SK-N-SH treated with all-trans-retinoic acid at 6 μM for 48 hours (cell line): ENCODE measurements at regions not wholly inside any gene's neighbourhood (a gene's known extent, or its start where the extent isn't known, plus 50 kb on each side); places are given as distances from the start of the nearest gene placed in this dataset.

Experiments
- ATAC-seq: fragments of 200-7000 bp; cut with Tn5 transposase; 3 replicates; pipeline ENCODE4 v1.9.1; 2020; ENCODE audit warnings: mild to moderate bottlenecking, moderate library complexity
- BACH2 ChIP-seq: fragments of 250-450 bp; sonication (Bioruptor Pico); IDR thresholded peaks from 2 replicates; pipeline ENCODE4 v1.9.0; 2021; ENCODE audit warnings: mild to moderate bottlenecking, borderline replicate concordance
- CSDC2 ChIP-seq: fragments of 250-450 bp; sonication (Bioruptor Pico); IDR thresholded peaks from 2 replicates; pipeline ENCODE4 v1.5.0; 2020; ENCODE audit warnings: mild to moderate bottlenecking, moderate library complexity
- ESRRG ChIP-seq: fragments of 250-450 bp; sonication (Bioruptor Pico); IDR thresholded peaks from 2 replicates; pipeline ENCODE4 v1.6.1; 2021; ENCODE audit warnings: mild to moderate bottlenecking
- GLIS3 ChIP-seq: fragments of 250-450 bp; sonication (Bioruptor Pico); IDR thresholded peaks from 2 replicates; pipeline ENCODE4 v1.5.0; 2020; ENCODE audit warnings: mild to moderate bottlenecking, moderate library complexity
- ISL1 ChIP-seq: fragments of 250-450 bp; sonication (Bioruptor Pico); IDR thresholded peaks from 2 replicates; pipeline ENCODE4 v2.1.2; 2022; ENCODE audit warnings: mild to moderate bottlenecking, moderate library complexity
- OSR1 ChIP-seq: fragments of 250-450 bp; sonication (Bioruptor Pico); IDR thresholded peaks from 2 replicates; pipeline ENCODE4 v1.8.0; 2022; ENCODE audit warnings: moderate library complexity, mild to moderate bottlenecking, inconsistent platforms
- POU6F1 ChIP-seq: fragments of 250-450 bp; sonication (Bioruptor Pico); IDR thresholded peaks from 2 replicates; pipeline ENCODE4 v1.8.0; 2021; ENCODE audit warnings: low read depth, mild to moderate bottlenecking, moderate library complexity, borderline replicate concordance
- PPARA ChIP-seq: fragments of 250-450 bp; sonication (Bioruptor Pico); IDR thresholded peaks from 2 replicates; pipeline ENCODE4 v1.5.0; 2020; ENCODE audit warnings: mild to moderate bottlenecking, borderline replicate concordance
- RARB ChIP-seq: fragments of 250-450 bp; sonication (Bioruptor Pico); IDR thresholded peaks from 2 replicates; pipeline ENCODE4 v1.8.0; 2021; ENCODE audit warnings: mild to moderate bottlenecking, moderate library complexity
- SNAI2 ChIP-seq: fragments of 250-450 bp; sonication (Bioruptor Pico); IDR thresholded peaks from 2 replicates; pipeline ENCODE4 v1.5.0; 2020; ENCODE audit warnings: mild to moderate bottlenecking, moderate library complexity
- TCF4 ChIP-seq: fragments of 250-450 bp; sonication (Bioruptor Pico); IDR thresholded peaks from 2 replicates; pipeline ENCODE4 v1.8.0; 2021; ENCODE audit warnings: mild to moderate bottlenecking, moderate library complexity, borderline replicate concordance
- TOX ChIP-seq: fragments of 250-450 bp; sonication (Bioruptor Pico); IDR thresholded peaks from 2 replicates; pipeline ENCODE4 v1.8.0; 2021; ENCODE audit warnings: mild to moderate bottlenecking, moderate library complexity, borderline replicate concordance
- TSHZ2 ChIP-seq: fragments of 250-450 bp; sonication (Bioruptor Pico); IDR thresholded peaks from 2 replicates; pipeline ENCODE4 v1.5.0; 2020; ENCODE audit warnings: mild to moderate bottlenecking, moderate library complexity
- ZC3H10 ChIP-seq: fragments of 250-450 bp; sonication (Bioruptor Pico); IDR thresholded peaks from 2 replicates; pipeline ENCODE4 v1.5.1; 2021; ENCODE audit warnings: mild to moderate bottlenecking, moderate library complexity
- ZFP3 ChIP-seq: fragments of 250-450 bp; sonication (Bioruptor Pico); IDR thresholded peaks from 2 replicates; pipeline ENCODE4 v1.5.0; 2020; ENCODE audit warnings: mild to moderate bottlenecking, moderate library complexity
- ZFP30 ChIP-seq: fragments of 450-650 bp; formaldehyde crosslinking; IDR thresholded peaks from 2 replicates; pipeline ENCODE4 v1.5.0; 2022; ENCODE audit warnings: mild to moderate bottlenecking, moderate library complexity
- ZNF565 ChIP-seq: fragments of 450-650 bp; formaldehyde crosslinking; conservative IDR thresholded peaks from 2 replicates; pipeline ENCODE4 v1.5.0; 2020; ENCODE audit warnings: low read depth, mild to moderate bottlenecking, moderate library complexity
- ZNF70 ChIP-seq: fragments of 450-650 bp; formaldehyde crosslinking; IDR thresholded peaks from 2 replicates; pipeline ENCODE4 v1.5.0; 2020; ENCODE audit warnings: mild to moderate bottlenecking, moderate library complexity
- ZNF8 ChIP-seq: fragments of 450-650 bp; formaldehyde crosslinking; IDR thresholded peaks from 2 replicates; pipeline ENCODE4 v1.5.0; 2020; ENCODE audit warnings: mild to moderate bottlenecking, moderate library complexity
- TF ChIP-seq, protein P1 (sequence below): fragments of 250-450 bp; sonication (Bioruptor Pico); IDR thresholded peaks from 2 replicates; pipeline ENCODE4 v1.8.0; 2020; ENCODE audit warnings: mild to moderate bottlenecking, moderate library complexity, borderline replicate concordance
- TF ChIP-seq, protein P2 (sequence below): fragments of 250-450 bp; sonication (Bioruptor Pico); IDR thresholded peaks from 2 replicates; pipeline ENCODE4 v1.5.1; 2020; ENCODE audit warnings: low read depth, mild to moderate bottlenecking, moderate library complexity
- TF ChIP-seq, protein P3 (sequence below): fragments of 250-450 bp; sonication (Bioruptor Pico); IDR thresholded peaks from 2 replicates; pipeline ENCODE4 v1.5.1; 2021; ENCODE audit warnings: mild to moderate bottlenecking, moderate library complexity

- ATAC-seq, result no peak
- no peak for TF ChIP-seq ZNF70
- no peak for TF ChIP-seq ZNF565
- TF ChIP-seq SNAI2 (CRISPR knock-in tag), result no peak
- TF ChIP-seq, protein P1, sequence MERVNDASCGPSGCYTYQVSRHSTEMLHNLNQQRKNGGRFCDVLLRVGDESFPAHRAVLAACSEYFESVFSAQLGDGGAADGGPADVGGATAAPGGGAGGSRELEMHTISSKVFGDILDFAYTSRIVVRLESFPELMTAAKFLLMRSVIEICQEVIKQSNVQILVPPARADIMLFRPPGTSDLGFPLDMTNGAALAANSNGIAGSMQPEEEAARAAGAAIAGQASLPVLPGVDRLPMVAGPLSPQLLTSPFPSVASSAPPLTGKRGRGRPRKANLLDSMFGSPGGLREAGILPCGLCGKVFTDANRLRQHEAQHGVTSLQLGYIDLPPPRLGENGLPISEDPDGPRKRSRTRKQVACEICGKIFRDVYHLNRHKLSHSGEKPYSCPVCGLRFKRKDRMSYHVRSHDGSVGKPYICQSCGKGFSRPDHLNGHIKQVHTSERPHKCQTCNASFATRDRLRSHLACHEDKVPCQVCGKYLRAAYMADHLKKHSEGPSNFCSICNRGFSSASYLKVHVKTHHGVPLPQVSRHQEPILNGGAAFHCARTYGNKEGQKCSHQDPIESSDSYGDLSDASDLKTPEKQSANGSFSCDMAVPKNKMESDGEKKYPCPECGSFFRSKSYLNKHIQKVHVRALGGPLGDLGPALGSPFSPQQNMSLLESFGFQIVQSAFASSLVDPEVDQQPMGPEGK (CRISPR knock-in tag), result no peak
- TF ChIP-seq BACH2 (CRISPR knock-in tag), result no peak
- no peak for TF ChIP-seq TSHZ2
- TF ChIP-seq ZFP30 (CRISPR knock-in tag), result no peak
- TF ChIP-seq, protein P2, sequence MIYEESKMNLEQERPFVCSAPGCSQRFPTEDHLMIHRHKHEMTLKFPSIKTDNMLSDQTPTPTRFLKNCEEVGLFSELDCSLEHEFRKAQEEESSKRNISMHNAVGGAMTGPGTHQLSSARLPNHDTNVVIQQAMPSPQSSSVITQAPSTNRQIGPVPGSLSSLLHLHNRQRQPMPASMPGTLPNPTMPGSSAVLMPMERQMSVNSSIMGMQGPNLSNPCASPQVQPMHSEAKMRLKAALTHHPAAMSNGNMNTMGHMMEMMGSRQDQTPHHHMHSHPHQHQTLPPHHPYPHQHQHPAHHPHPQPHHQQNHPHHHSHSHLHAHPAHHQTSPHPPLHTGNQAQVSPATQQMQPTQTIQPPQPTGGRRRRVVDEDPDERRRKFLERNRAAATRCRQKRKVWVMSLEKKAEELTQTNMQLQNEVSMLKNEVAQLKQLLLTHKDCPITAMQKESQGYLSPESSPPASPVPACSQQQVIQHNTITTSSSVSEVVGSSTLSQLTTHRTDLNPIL (CRISPR knock-in tag), result no peak
- no peak for TF ChIP-seq RARB (CRISPR knock-in tag)
- TF ChIP-seq ESRRG, result no peak
- no peak for TF ChIP-seq ISL1 (CRISPR knock-in tag)
- no peak for TF ChIP-seq CSDC2
- TF ChIP-seq GLIS3, result no peak
- TF ChIP-seq ZC3H10 (CRISPR knock-in tag), result no peak
- no peak for TF ChIP-seq TOX (CRISPR knock-in tag)
- TF ChIP-seq ZFP3 (CRISPR knock-in tag), result no peak
These were observed 223.3 kb downstream of the DIRAS2 start for GRCh38 chr9:90419221-90419851.

DNA sequence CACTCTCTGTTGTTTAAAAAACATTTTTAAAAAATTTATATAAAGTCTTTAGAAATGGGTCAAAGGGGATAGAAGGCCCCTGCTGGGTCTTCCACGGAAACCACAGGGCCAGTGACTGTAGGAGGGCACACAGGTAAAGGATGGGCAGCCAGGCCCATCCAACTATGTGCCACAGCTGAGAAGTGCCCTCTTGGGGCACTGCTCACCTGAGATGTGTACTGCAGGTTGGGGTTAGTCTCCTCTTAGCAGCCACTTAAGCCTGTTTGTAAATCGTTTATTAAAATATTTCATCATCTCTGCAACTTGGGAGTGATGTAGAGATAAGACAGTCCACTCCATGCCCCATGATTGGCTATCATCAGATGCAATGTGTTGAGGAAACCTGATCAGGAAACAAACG lies 222.4 kb downstream of the DIRAS2 start:
- no peak for ATAC-seq
- TF ChIP-seq ZNF8 (CRISPR knock-in tag), result no peak
- no peak for TF ChIP-seq ZC3H10 (CRISPR knock-in tag)
- no peak for TF ChIP-seq TCF4 (CRISPR knock-in tag)
- no peak for TF ChIP-seq ZNF565
- no peak for TF ChIP-seq BACH2 (CRISPR knock-in tag)
- TF ChIP-seq ZFP30 (CRISPR knock-in tag), result no peak
- TF ChIP-seq ESRRG, result no peak
- TF ChIP-seq TOX (CRISPR knock-in tag), result no peak
- TF ChIP-seq SNAI2 (CRISPR knock-in tag), result no peak
- no peak for TF ChIP-seq PPARA (CRISPR knock-in tag)
- TF ChIP-seq, protein P2 (CRISPR knock-in tag), result no peak
- TF ChIP-seq, protein P1 (CRISPR knock-in tag), result no peak
- TF ChIP-seq GLIS3, result no peak
- TF ChIP-seq ISL1 (CRISPR knock-in tag), result no peak
- TF ChIP-seq, protein P3, sequence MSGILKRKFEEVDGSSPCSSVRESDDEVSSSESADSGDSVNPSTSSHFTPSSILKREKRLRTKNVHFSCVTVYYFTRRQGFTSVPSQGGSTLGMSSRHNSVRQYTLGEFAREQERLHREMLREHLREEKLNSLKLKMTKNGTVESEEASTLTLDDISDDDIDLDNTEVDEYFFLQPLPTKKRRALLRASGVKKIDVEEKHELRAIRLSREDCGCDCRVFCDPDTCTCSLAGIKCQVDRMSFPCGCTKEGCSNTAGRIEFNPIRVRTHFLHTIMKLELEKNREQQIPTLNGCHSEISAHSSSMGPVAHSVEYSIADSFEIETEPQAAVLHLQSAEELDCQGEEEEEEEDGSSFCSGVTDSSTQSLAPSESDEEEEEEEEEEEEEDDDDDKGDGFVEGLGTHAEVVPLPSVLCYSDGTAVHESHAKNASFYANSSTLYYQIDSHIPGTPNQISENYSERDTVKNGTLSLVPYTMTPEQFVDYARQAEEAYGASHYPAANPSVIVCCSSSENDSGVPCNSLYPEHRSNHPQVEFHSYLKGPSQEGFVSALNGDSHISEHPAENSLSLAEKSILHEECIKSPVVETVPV, result no peak
- TF ChIP-seq OSR1 (CRISPR knock-in tag), result no peak
- TF ChIP-seq POU6F1, result no peak
- no peak for TF ChIP-seq CSDC2
- TF ChIP-seq TSHZ2, result no peak
- TF ChIP-seq, all 23 proteins: peak for 0
